ENCODE measurements at regions not wholly inside any gene's neighbourhood (a gene's known extent, or its start where the extent isn't known, plus 50 kb on each side); places are given as distances from the start of the nearest gene placed in this dataset.

DNA sequence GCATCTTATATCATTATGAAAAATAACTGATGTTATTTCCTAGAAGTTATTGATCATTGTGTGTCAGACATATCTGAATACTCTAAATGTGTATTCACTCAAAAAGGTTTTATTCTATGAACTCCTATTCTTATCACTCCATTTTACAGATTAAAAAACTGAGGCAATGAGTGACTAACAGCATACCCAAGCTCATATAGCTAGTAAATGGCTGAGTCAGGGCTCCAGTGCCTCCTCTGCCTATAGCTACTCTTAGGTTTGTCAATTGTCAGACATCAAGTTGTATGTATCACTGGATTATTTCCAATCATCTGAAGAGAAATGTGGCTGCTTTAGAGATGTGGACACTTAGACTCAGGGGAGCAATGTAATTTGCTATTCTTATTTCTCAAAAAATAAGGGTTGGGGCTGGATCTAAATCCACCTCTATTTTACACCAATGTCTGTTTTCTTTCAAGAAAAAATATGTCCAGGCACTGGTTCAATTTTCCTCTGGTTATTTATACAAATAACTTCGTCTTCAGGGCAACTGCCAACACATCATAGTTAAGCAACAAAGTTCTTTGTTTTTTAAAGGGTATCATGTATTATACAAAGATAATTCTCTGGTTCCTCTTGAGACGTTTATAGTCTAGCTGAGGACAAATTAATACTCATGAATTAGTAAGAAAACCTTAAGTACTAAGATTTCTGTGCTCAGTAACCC lies 328.9 kb upstream of the MAF start:
- TF ChIP-seq, protein P1, sequence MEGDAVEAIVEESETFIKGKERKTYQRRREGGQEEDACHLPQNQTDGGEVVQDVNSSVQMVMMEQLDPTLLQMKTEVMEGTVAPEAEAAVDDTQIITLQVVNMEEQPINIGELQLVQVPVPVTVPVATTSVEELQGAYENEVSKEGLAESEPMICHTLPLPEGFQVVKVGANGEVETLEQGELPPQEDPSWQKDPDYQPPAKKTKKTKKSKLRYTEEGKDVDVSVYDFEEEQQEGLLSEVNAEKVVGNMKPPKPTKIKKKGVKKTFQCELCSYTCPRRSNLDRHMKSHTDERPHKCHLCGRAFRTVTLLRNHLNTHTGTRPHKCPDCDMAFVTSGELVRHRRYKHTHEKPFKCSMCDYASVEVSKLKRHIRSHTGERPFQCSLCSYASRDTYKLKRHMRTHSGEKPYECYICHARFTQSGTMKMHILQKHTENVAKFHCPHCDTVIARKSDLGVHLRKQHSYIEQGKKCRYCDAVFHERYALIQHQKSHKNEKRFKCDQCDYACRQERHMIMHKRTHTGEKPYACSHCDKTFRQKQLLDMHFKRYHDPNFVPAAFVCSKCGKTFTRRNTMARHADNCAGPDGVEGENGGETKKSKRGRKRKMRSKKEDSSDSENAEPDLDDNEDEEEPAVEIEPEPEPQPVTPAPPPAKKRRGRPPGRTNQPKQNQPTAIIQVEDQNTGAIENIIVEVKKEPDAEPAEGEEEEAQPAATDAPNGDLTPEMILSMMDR (conservative IDR thresholded peaks at IDR 0.05), result no peak
- no peak for TF ChIP-seq EZH2 (IDR thresholded peaks at IDR 0.05; ENCODE audit: low read depth)

All from PC-9 (cell line).